ENCODE measurements at regions not wholly inside any gene's neighbourhood (a gene's known extent, or its start where the extent isn't known, plus 50 kb on each side); places are given as distances from the start of the nearest gene placed in this dataset.

DNA sequence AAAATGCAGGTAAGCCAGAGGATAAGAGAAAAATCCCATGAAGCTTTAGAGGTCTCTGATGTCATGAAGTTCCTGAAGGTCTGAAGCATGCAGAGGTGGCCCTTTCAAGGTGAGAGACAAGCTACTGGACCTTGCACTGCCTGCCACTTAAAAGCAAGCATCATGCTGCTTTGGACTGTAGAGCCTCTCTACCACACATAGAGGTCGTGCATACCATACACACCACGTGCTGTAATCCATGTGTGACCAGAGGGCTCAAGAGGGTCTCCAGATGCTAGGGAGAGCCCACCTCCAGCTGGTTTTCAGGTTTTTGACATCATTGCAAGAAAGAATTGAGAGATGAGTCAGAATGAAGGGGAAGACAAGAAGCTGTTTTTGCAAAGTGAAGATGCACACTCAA lies 436.4 kb downstream of the TCERG1L start:
- ChIA-PET CTCF (no interaction called here), POLR2A (no interaction called here)
- TF ChIP-seq ARNT (IDR thresholded peaks at IDR 0.05) (no peak), SP1 (IDR thresholded peaks at IDR 0.05) (no peak), FOXM1 (IDR thresholded peaks at IDR 0.05; ENCODE audit: borderline replicate concordance) (no peak), LEF1 (IDR thresholded peaks at IDR 0.05; ENCODE audit: borderline replicate concordance) (no peak), CTBP1 (IDR thresholded peaks at IDR 0.05; ENCODE audit: borderline replicate concordance) (no peak)
- TF ChIP-seq, protein P1, sequence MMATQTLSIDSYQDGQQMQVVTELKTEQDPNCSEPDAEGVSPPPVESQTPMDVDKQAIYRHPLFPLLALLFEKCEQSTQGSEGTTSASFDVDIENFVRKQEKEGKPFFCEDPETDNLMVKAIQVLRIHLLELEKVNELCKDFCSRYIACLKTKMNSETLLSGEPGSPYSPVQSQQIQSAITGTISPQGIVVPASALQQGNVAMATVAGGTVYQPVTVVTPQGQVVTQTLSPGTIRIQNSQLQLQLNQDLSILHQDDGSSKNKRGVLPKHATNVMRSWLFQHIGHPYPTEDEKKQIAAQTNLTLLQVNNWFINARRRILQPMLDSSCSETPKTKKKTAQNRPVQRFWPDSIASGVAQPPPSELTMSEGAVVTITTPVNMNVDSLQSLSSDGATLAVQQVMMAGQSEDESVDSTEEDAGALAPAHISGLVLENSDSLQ (IDR thresholded peaks at IDR 0.05) = no peak

GRCh38 chr10:130875897-130876472 lies 435.5 kb downstream of the TCERG1L start:
- ChIA-PET POLR2A (no interaction called here), CTCF (no interaction called here)
- TF ChIP-seq TARDBP (IDR thresholded peaks at IDR 0.05) = no peak
- no peak for TF ChIP-seq HDGF (IDR thresholded peaks at IDR 0.05; ENCODE audit: borderline replicate concordance)
- TF ChIP-seq FOXK2 (IDR thresholded peaks at IDR 0.05) = no peak
- TF ChIP-seq, protein P1 (IDR thresholded peaks at IDR 0.05) = no peak
- TF ChIP-seq ZNF384 (IDR thresholded peaks at IDR 0.05) = no peak

More for the DNA sequence above, 436.4 kb downstream of the TCERG1L start:
- DNase-seq (ENCODE audit: extremely low spot score) = no peak

GRCh38 chr10:130877126-130877525 lies 434.4 kb downstream of the TCERG1L start:
- no peak for TF ChIP-seq ARNT (IDR thresholded peaks at IDR 0.05)
- CTCF ChIA-PET = no interaction called here
- no peak for DNase-seq (ENCODE audit: extremely low spot score)
- POLR2A ChIA-PET = no interaction called here

More at GRCh38 chr10:130875897-130876472, 435.5 kb downstream of the TCERG1L start:
- DNase-seq (ENCODE audit: extremely low spot score) = no peak

GRCh38 chr10:130878131-130878530 lies 433.4 kb downstream of the TCERG1L start:
- DNase-seq (ENCODE audit: extremely low spot score) = no peak
- ChIA-PET POLR2A (no interaction called here), CTCF (no interaction called here)
- TF ChIP-seq, protein P1 (IDR thresholded peaks at IDR 0.05) = no peak
- no peak for TF ChIP-seq SP1 (IDR thresholded peaks at IDR 0.05)
- TF ChIP-seq NFRKB (IDR thresholded peaks at IDR 0.05) = no peak
- no peak for TF ChIP-seq ELF4 (IDR thresholded peaks at IDR 0.05)
- no peak for TF ChIP-seq SUZ12 (IDR thresholded peaks at IDR 0.05)
- no peak for TF ChIP-seq FOXA1 (IDR thresholded peaks at IDR 0.05)
- no peak for TF ChIP-seq ZNF384 (IDR thresholded peaks at IDR 0.05)
- TF ChIP-seq FOXK2 (IDR thresholded peaks at IDR 0.05) = no peak
- no peak for TF ChIP-seq CTBP1 (IDR thresholded peaks at IDR 0.05; ENCODE audit: borderline replicate concordance)
- TF ChIP-seq LEF1 (IDR thresholded peaks at IDR 0.05; ENCODE audit: borderline replicate concordance) = no peak
- no peak for TF ChIP-seq L3MBTL2 (conservative IDR thresholded peaks at IDR 0.05)
- no peak for TF ChIP-seq FOXM1 (IDR thresholded peaks at IDR 0.05; ENCODE audit: borderline replicate concordance)
- TF ChIP-seq ARNT (IDR thresholded peaks at IDR 0.05) = no peak

DNA sequence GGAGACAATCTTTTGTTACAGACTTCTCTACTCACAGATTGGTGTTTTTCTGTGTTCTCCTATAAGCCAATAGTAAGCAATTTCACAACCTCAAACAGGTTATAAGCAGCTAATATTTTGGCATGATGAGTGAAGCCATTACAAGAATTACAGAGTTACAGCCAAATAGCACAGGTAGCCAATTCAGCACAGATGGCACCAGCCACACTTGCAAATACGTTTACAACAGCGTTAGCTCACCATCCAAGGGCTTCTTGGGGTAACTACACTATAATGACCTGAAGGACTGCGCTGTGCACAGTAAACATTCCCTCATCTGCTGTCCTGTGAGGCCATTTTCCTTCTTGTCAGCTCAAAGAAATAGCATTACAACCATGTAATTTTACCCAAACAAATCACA lies 428.6 kb downstream of the TCERG1L start:
- TF ChIP-seq FOXA1 (IDR thresholded peaks at IDR 0.05) (no peak), FOXK2 (IDR thresholded peaks at IDR 0.05) (no peak), BHLHE40 (IDR thresholded peaks at IDR 0.05; ENCODE audit: borderline replicate concordance) (no peak), TARDBP (IDR thresholded peaks at IDR 0.05) (no peak), LEF1 (IDR thresholded peaks at IDR 0.05; ENCODE audit: borderline replicate concordance) (no peak), HDGF (IDR thresholded peaks at IDR 0.05; ENCODE audit: borderline replicate concordance) (no peak)
- DNase-seq (ENCODE audit: extremely low spot score) = no peak
- CTCF ChIA-PET = no interaction called here
- POLR2A ChIA-PET = no interaction called here

DNA sequence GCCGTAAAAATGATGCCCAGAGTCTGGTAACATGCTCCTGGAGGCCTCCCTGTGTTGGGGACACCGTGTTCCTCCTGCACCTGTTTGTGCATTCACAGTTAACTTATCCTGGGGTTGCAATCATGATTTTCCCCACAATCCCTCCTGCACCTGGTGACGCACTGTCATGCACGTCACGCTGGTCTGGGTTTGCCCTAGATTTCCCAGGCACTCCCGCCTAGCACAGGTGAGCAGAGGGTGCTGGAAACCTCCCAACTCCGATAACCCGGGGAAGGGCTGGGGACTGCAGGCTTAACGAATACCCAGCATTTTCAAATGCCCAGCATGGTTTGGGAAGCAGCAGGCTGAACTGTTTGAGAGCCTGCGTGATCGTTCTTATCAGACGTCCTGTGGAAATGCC lies 427.1 kb downstream of the TCERG1L start:
- no peak for DNase-seq (ENCODE audit: extremely low spot score)
- CTCF ChIA-PET = no interaction called here
- POLR2A ChIA-PET = no interaction called here
- TF ChIP-seq CTBP1 (IDR thresholded peaks at IDR 0.05; ENCODE audit: borderline replicate concordance) (no peak), SUZ12 (IDR thresholded peaks at IDR 0.05) (no peak), ELF4 (IDR thresholded peaks at IDR 0.05) (no peak), FOXA1 (IDR thresholded peaks at IDR 0.05) (no peak), TARDBP (IDR thresholded peaks at IDR 0.05) (no peak), BHLHE40 (IDR thresholded peaks at IDR 0.05; ENCODE audit: borderline replicate concordance) (no peak), L3MBTL2 (conservative IDR thresholded peaks at IDR 0.05) (no peak), LEF1 (IDR thresholded peaks at IDR 0.05; ENCODE audit: borderline replicate concordance) (no peak), FOXK2 (IDR thresholded peaks at IDR 0.05) (no peak), SP1 (IDR thresholded peaks at IDR 0.05) (no peak), ZNF384 (IDR thresholded peaks at IDR 0.05) (no peak), HDGF (IDR thresholded peaks at IDR 0.05; ENCODE audit: borderline replicate concordance) (no peak), ARNT (IDR thresholded peaks at IDR 0.05) (no peak), NFRKB (IDR thresholded peaks at IDR 0.05) (no peak), FOXM1 (IDR thresholded peaks at IDR 0.05; ENCODE audit: borderline replicate concordance) (no peak)
- TF ChIP-seq, protein P1 (IDR thresholded peaks at IDR 0.05) = no peak

All from HEK293T (cell line).